NCI-H1436 treated with DMSO at 0.1 percent for 48 hours (cell line): ENCODE measurements at regions not wholly inside any gene's neighbourhood (a gene's known extent, or its start where the extent isn't known, plus 50 kb on each side); places are given as distances from the start of the nearest gene placed in this dataset.

Experiments
- DNase-seq: peaks from one replicate; lab custom pipeline; 2025; lab: John Stamatoyannopoulos, UW

- no peak for DNase-seq
Observed at GRCh38 chr9:107874591-107875369, 385.2 kb upstream of the KLF4 start.

- no peak for DNase-seq
Observed at GRCh38 chr9:107874137-107874536, 384.6 kb upstream of the KLF4 start.

- no peak for DNase-seq
Observed at GRCh38 chr9:107872457-107873192, 383.1 kb upstream of the KLF4 start.

- no peak for DNase-seq
Observed at GRCh38 chr9:107870927-107871680, 381.5 kb upstream of the KLF4 start.

GRCh38 chr9:107870221-107870620 is 380.7 kb upstream of the KLF4 start:
- no peak for DNase-seq

GRCh38 chr9:107869111-107869510 is 379.5 kb upstream of the KLF4 start:
- no peak for DNase-seq

- DNase-seq = no peak
Observed at GRCh38 chr9:107868186-107868585, 378.6 kb upstream of the KLF4 start.

- DNase-seq = no peak
Observed at GRCh38 chr9:107867738-107868137, 378.2 kb upstream of the KLF4 start.

- no peak for DNase-seq
Observed at GRCh38 chr9:107866711-107867311, 377.2 kb upstream of the KLF4 start.

- no peak for DNase-seq
Observed at GRCh38 chr9:107863396-107863795, 373.8 kb upstream of the KLF4 start.

- DNase-seq = no peak
Observed at GRCh38 chr9:107862881-107863280, 373.3 kb upstream of the KLF4 start.

- DNase-seq = no peak
Observed at GRCh38 chr9:107862323-107862722, 372.8 kb upstream of the KLF4 start.

GRCh38 chr9:107861075-107861474 is 371.5 kb upstream of the KLF4 start:
- no peak for DNase-seq

- no peak for DNase-seq
Observed at GRCh38 chr9:107858260-107858659, 368.7 kb upstream of the KLF4 start.

GRCh38 chr9:107856633-107857032 is 367.1 kb upstream of the KLF4 start:
- no peak for DNase-seq

- DNase-seq = no peak
Observed at GRCh38 chr9:107855164-107855563, 365.6 kb upstream of the KLF4 start.

GRCh38 chr9:107853461-107853860 is 363.9 kb upstream of the KLF4 start:
- no peak for DNase-seq

- no peak for DNase-seq
Observed at GRCh38 chr9:107852891-107853290, 363.3 kb upstream of the KLF4 start.

- DNase-seq = no peak
Observed at GRCh38 chr9:107850653-107851052, 361.1 kb upstream of the KLF4 start.

- DNase-seq = no peak
Observed at GRCh38 chr9:107847978-107848964, 358.7 kb upstream of the KLF4 start.

- DNase-seq = no peak
Observed at GRCh38 chr9:107842530-107842929, 353.0 kb upstream of the KLF4 start.
